Loucy (cell line): ENCODE measurements at regions not wholly inside any gene's neighbourhood (a gene's known extent, or its start where the extent isn't known, plus 50 kb on each side); places are given as distances from the start of the nearest gene placed in this dataset.

Experiments
- EZH2phosphoT487 ChIP-seq: fragments of 200-600 bp; IDR thresholded peaks from 2 replicates; pipeline ENCODE4 v1.6.1; 2018; ENCODE audit warnings: antibody characterized with exemption, mild to moderate bottlenecking, moderate library complexity, borderline replicate concordance
- TF ChIP-seq, protein P1 (sequence below): fragments of 200-600 bp; sonication (generic); conservative IDR thresholded peaks from 2 replicates; pipeline ENCODE4 v1.5.1; 2014; ENCODE audit warnings: mild to moderate bottlenecking, antibody characterized with exemption, low read length

DNA sequence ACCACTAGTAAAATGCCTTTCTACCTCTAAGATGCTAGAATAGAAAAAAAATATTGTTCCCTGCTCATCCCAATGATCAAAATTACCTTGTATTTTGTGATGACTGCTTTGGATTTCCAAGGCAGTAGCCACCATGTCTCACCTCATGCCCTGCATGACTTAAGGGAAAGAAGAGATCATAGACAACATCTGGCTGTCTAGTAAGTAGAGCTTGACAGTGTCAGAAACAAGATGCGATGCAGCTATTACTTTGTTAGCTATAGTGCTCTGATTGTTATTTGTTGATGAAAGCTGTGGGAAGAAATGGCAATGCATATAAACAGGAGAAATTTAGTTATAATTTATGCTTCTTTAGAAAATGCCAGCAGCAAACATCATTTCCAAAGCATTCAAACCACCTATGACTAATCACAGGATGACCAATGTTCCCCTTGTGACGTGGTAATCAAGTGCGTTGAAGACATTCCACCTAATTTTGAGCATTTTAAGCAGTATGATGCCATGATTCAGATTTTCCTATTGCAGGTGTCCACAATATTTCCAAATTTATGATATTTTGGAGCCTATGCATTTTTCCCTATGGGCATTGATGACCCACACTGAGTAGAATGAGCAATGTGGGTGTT is 308.3 kb downstream of the KCNRG start:
- TF ChIP-seq, protein P1, sequence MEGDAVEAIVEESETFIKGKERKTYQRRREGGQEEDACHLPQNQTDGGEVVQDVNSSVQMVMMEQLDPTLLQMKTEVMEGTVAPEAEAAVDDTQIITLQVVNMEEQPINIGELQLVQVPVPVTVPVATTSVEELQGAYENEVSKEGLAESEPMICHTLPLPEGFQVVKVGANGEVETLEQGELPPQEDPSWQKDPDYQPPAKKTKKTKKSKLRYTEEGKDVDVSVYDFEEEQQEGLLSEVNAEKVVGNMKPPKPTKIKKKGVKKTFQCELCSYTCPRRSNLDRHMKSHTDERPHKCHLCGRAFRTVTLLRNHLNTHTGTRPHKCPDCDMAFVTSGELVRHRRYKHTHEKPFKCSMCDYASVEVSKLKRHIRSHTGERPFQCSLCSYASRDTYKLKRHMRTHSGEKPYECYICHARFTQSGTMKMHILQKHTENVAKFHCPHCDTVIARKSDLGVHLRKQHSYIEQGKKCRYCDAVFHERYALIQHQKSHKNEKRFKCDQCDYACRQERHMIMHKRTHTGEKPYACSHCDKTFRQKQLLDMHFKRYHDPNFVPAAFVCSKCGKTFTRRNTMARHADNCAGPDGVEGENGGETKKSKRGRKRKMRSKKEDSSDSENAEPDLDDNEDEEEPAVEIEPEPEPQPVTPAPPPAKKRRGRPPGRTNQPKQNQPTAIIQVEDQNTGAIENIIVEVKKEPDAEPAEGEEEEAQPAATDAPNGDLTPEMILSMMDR, result no peak
- no peak for TF ChIP-seq EZH2phosphoT487
